Calu3 (cell line): ENCODE measurements at regions not wholly inside any gene's neighbourhood (a gene's known extent, or its start where the extent isn't known, plus 50 kb on each side); places are given as distances from the start of the nearest gene placed in this dataset.

Experiments
- BruUV-seq: library from RNA; stranded (reverse); fragments of 400-500 nt; replicated peaks from 2 replicates; lab custom pipeline; 2021; lab: Mats Ljungman, UMichigan
- CTCF ChIA-PET: fragments of 300-600 bp; sonication (Branson Sonifier 250); formaldehyde crosslinking; loops from one replicate; lab custom pipeline; 2022; ENCODE audit warnings: antibody characterized with exemption; lab: Charles Lee
- DNase-seq: peaks from one replicate; pipeline ENCODE4 v3.0.0; 2022
- H3K27ac Mint-ChIP-seq: one replicate; pipeline ENCODE4 v1.8.0; 2022; ENCODE audit warnings: mixed read lengths; ENCODE audit not compliant: unreplicated experiment
- H3K27me3 Mint-ChIP-seq: one replicate; pipeline ENCODE4 v1.8.0; 2022; ENCODE audit warnings: mixed read lengths; ENCODE audit not compliant: unreplicated experiment
- H3K36me3 Mint-ChIP-seq: one replicate; pipeline ENCODE4 v1.8.0; 2022; ENCODE audit warnings: mild to moderate bottlenecking, moderate library complexity, mixed read lengths; ENCODE audit not compliant: insufficient read depth, unreplicated experiment
- H3K4me1 Mint-ChIP-seq: one replicate; pipeline ENCODE4 v1.8.0; 2022; ENCODE audit warnings: mild to moderate bottlenecking, low read depth, mixed read lengths; ENCODE audit not compliant: unreplicated experiment
- H3K4me3 Mint-ChIP-seq: one replicate; pipeline ENCODE4 v1.8.0; 2022; ENCODE audit warnings: mild to moderate bottlenecking, low read depth, moderate library complexity, mixed read lengths; ENCODE audit not compliant: unreplicated experiment
- H3K9me3 Mint-ChIP-seq: one replicate; pipeline ENCODE4 v1.8.0; 2022; ENCODE audit warnings: low read depth, mixed read lengths; ENCODE audit not compliant: unreplicated experiment
- intact Hi-C: fragments of 100-400 bp; cut with micrococcal nuclease; formaldehyde crosslinking; loops from one replicate; pipeline ENCODE4 v1.10.0; 2022; ENCODE audit not compliant: unreplicated experiment
- TF ChIP-seq, protein P1 (sequence below): fragments of 200-600 bp; IDR thresholded peaks from one replicate; pipeline ENCODE4 v1.8.0; 2022; ENCODE audit warnings: antibody characterized with exemption; ENCODE audit not compliant: unreplicated experiment

DNA sequence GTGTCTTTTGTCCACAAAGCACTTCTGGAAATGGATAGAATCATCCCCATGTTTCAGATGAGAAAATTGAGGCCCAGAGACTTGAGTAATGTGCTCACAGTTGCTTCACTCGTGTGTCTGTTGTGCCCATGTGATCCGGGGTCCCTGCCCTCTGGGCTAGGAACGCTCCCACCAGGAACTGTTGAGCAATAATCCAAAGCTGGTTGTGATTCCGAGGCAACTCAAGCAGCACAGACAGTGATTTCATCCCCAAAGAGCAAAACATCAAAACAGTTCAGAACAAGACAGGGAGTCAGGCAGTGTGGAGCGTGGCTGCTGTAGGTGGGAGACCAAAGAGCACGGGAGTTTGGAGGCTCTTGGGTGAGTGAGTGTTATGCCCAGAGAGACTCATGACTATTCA is 205.0 kb upstream of the ASIC2 start:
- peaks cover 69% of the 10 kb centered on the region for H3K27me3 Mint-ChIP-seq
- no peak overlapping the region for H3K4me3 Mint-ChIP-seq
- H3K27ac Mint-ChIP-seq = no peak overlapping the region

DNA sequence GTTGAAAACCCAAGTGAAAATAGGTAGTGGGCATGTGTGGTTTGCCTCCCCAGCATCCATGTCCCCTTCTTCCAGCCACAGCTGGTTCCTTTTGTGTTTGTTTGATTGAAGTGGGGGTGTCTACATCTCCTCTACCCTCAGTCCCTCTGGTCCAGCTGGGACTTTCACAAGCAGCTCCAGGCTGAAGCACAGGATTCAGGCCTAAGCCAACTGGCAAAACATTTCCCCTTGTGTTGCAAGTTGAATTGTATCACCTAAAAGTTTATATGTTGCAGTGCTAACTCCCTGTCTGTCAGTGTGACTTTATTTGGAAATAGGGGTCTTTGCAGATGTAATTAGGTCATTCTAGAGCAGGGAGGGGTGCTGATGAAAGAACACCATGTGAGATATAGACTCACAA is 205.9 kb upstream of the ASIC2 start:
- TF ChIP-seq, protein P1, sequence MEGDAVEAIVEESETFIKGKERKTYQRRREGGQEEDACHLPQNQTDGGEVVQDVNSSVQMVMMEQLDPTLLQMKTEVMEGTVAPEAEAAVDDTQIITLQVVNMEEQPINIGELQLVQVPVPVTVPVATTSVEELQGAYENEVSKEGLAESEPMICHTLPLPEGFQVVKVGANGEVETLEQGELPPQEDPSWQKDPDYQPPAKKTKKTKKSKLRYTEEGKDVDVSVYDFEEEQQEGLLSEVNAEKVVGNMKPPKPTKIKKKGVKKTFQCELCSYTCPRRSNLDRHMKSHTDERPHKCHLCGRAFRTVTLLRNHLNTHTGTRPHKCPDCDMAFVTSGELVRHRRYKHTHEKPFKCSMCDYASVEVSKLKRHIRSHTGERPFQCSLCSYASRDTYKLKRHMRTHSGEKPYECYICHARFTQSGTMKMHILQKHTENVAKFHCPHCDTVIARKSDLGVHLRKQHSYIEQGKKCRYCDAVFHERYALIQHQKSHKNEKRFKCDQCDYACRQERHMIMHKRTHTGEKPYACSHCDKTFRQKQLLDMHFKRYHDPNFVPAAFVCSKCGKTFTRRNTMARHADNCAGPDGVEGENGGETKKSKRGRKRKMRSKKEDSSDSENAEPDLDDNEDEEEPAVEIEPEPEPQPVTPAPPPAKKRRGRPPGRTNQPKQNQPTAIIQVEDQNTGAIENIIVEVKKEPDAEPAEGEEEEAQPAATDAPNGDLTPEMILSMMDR = no peak
- Mint-ChIP-seq H3K9me3 (no peaks in the 10 kb centered on the region), H3K36me3 (no peaks in the 10 kb centered on the region), H3K4me3 (no peak overlapping the region), H3K27ac (no peak overlapping the region), H3K4me1 (no peaks in the 10 kb centered on the region), H3K27me3 (peaks cover 68% of the 10 kb centered on the region)
- DNase-seq = no peak
- BruUV-seq = no TSS peak
- CTCF ChIA-PET = no interaction called here
- intact Hi-C loops = no loop called here

More for the DNA sequence above, 205.0 kb upstream of the ASIC2 start:
- BruUV-seq = no TSS peak
- TF ChIP-seq, protein P1 = no peak
- intact Hi-C loops = no loop called here
- Mint-ChIP-seq H3K36me3 (no peaks in the 10 kb centered on the region), H3K9me3 (no peaks in the 10 kb centered on the region), H3K4me1 (no peaks in the 10 kb centered on the region)
- CTCF ChIA-PET = no interaction called here
- DNase-seq = no peak

DNA sequence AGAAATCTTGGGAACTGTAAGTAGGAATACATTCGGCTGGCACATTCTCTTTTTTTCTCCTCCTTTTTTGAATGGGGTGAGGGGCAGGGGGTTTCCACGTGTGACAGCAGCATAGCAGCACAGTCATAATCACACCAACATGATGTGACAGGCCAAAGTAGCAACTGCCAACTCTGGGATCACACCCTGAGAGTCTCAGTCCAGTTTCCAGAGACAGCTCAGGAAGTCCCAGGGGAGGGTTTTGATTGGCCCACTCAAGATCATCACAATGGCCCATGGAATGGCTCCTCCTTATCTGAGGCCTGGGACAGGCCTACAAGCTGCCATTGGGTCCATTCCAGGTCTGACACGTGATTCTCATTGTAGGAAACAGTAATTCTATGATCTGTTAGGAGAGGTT is 207.1 kb upstream of the ASIC2 start:
- H3K36me3 Mint-ChIP-seq = no peaks in the 10 kb centered on the region
- no TSS peak for BruUV-seq
- H3K27ac Mint-ChIP-seq = no peak overlapping the region
- no peaks in the 10 kb centered on the region for H3K4me1 Mint-ChIP-seq
- DNase-seq = no peak
- TF ChIP-seq, protein P1 = no peak
- H3K27me3 Mint-ChIP-seq = peaks cover 68% of the 10 kb centered on the region
- H3K4me3 Mint-ChIP-seq = no peak overlapping the region
- intact Hi-C loops = no loop called here
- CTCF ChIA-PET = no interaction called here
- no peaks in the 10 kb centered on the region for H3K9me3 Mint-ChIP-seq

DNA sequence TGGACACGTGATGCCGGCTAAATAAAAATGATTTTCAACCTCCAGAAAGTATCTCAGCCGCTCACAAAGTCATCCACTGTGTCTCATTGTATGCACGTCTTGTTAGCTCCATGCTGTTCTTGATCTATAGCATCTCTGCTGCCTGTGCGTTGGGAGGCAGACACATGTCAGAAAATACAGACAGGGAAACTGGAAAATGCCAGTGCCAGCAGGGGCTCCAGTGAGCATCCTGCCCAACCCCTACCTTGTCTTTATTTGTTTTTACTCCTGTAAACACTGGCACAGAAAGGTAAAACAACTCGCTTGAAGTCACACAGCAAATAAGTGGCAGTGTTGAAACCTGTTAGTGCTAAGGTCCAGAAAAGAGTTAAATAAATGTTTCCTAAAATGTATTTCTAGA is 208.1 kb upstream of the ASIC2 start:
- CTCF ChIA-PET = no interaction called here
- no peak overlapping the region for H3K4me3 Mint-ChIP-seq
- H3K27me3 Mint-ChIP-seq = peaks cover 68% of the 10 kb centered on the region
- H3K4me1 Mint-ChIP-seq = no peaks in the 10 kb centered on the region
- H3K27ac Mint-ChIP-seq = no peak overlapping the region
- intact Hi-C loops = no loop called here
- DNase-seq = no peak
- TF ChIP-seq, protein P1 = no peak
- no TSS peak for BruUV-seq
- no peaks in the 10 kb centered on the region for H3K9me3 Mint-ChIP-seq
- H3K36me3 Mint-ChIP-seq = no peaks in the 10 kb centered on the region
